Neural progenitor cell (in vitro differentiated cells): ENCODE measurements at regions not wholly inside any gene's neighbourhood (a gene's known extent, or its start where the extent isn't known, plus 50 kb on each side); places are given as distances from the start of the nearest gene placed in this dataset.

Experiments used
- EZH2phosphoT487 ChIP-seq: fragments of 200-600 bp; sonication (generic); IDR thresholded peaks from 2 replicates; pipeline ENCODE4 v1.6.1; 2017; ENCODE audit warnings: antibody characterized with exemption
- TF ChIP-seq, protein P1 (sequence below): fragments of 200-600 bp; sonication (generic); IDR thresholded peaks from 2 replicates; pipeline ENCODE4 v1.5.1; 2017; ENCODE audit warnings: antibody characterized with exemption, mild to moderate bottlenecking

DNA sequence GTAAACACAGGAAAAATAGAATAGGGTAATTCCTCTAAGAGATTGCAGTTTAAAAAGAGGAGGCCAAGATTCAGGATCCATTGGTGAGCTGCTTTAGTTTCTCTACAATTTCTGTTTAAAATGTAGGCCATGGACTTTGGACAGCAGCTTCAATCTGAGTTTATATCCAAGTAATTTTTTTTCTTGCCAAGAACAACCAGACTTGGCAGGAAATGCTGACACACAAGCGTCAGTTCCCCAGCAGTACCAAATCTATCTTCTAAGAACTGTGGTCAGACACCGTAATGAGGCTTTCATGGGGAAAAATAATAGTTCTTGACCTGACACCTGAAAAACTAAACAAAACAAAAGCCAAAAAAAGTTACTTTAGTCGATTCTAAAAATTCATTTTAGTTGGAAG, 528.8 kb downstream of the CSNK1G3 start:
- TF ChIP-seq EZH2phosphoT487, result no peak
- TF ChIP-seq, protein P1, sequence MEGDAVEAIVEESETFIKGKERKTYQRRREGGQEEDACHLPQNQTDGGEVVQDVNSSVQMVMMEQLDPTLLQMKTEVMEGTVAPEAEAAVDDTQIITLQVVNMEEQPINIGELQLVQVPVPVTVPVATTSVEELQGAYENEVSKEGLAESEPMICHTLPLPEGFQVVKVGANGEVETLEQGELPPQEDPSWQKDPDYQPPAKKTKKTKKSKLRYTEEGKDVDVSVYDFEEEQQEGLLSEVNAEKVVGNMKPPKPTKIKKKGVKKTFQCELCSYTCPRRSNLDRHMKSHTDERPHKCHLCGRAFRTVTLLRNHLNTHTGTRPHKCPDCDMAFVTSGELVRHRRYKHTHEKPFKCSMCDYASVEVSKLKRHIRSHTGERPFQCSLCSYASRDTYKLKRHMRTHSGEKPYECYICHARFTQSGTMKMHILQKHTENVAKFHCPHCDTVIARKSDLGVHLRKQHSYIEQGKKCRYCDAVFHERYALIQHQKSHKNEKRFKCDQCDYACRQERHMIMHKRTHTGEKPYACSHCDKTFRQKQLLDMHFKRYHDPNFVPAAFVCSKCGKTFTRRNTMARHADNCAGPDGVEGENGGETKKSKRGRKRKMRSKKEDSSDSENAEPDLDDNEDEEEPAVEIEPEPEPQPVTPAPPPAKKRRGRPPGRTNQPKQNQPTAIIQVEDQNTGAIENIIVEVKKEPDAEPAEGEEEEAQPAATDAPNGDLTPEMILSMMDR, result no peak
